Transverse colon (tissue), 3 donors: ENCODE measurements at regions not wholly inside any gene's neighbourhood (a gene's known extent, or its start where the extent isn't known, plus 50 kb on each side); places are given as distances from the start of the nearest gene placed in this dataset.

Experiments
- EP300 ChIP-seq: sonication (generic); formaldehyde crosslinking; IDR thresholded peaks from one replicate; pipeline ENCODE4 v1.6.1; 2017; ENCODE audit warnings: antibody characterized with exemption, low read depth
- TF ChIP-seq, protein P1 (sequence below), 5 experiments: fragments of 200-600 bp in 3 of 5; fragments of 450-650 bp in 2 of 5; sonication (generic) in 3 of 5; IDR thresholded peaks; 1 replicate in 2 of 5; 2 replicates in 3 of 5; pipeline ENCODE4 v1.5.1; 2016 to 2017; ENCODE audit warnings: antibody characterized with exemption in 5 of 5, inconsistent platforms in 3 of 5, mild to moderate bottlenecking in 2 of 5, moderate library complexity in 1 of 5

DNA sequence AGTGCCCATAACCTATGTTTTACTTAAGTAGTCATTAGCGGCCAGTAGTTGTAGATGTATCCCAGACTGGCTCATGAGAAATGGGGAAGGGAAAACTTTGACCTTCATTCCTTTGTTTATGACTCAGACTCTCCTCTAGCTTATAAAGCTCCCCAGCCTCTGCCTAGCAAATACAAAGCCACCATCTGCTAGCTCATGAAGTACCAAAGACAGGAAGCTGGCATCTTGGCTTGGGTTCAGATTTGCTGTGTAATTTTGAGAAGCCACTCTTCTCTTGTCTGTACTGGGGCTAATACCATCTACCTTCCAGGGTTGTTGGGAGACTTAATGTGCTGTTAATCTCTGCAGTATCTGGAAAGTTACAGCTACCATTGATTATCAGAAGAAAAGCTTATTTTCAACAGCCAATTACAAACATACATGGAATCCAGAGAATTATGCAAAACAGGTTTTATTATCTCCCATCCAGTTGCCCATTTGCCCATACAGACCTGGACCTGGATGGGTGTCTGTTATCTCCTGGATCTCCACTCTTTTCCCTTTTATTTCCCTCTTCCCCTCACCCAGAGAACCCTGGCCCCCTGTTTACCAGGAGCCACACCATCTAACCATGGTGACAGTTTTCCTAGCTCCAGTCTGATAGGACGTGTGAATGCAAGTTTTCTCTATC, 153.8 kb downstream of the SEMA6D start:
- TF ChIP-seq, protein P1, sequence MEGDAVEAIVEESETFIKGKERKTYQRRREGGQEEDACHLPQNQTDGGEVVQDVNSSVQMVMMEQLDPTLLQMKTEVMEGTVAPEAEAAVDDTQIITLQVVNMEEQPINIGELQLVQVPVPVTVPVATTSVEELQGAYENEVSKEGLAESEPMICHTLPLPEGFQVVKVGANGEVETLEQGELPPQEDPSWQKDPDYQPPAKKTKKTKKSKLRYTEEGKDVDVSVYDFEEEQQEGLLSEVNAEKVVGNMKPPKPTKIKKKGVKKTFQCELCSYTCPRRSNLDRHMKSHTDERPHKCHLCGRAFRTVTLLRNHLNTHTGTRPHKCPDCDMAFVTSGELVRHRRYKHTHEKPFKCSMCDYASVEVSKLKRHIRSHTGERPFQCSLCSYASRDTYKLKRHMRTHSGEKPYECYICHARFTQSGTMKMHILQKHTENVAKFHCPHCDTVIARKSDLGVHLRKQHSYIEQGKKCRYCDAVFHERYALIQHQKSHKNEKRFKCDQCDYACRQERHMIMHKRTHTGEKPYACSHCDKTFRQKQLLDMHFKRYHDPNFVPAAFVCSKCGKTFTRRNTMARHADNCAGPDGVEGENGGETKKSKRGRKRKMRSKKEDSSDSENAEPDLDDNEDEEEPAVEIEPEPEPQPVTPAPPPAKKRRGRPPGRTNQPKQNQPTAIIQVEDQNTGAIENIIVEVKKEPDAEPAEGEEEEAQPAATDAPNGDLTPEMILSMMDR (IDR thresholded peaks at IDR 0.05) = no peak
- TF ChIP-seq EP300 = no peak
